Loucy (cell line): ENCODE measurements at regions not wholly inside any gene's neighbourhood (a gene's known extent, or its start where the extent isn't known, plus 50 kb on each side); places are given as distances from the start of the nearest gene placed in this dataset.

Experiments
- H2AFZ ChIP-seq: fragments of 200-600 bp; sonication (generic); 2 replicates; pipeline ENCODE4 v1.6.0; 2016; ENCODE audit warnings: antibody characterized with exemption, mild to moderate bottlenecking, low read length, moderate library complexity
- H3F3A ChIP-seq: fragments of 200-600 bp; 2 replicates; pipeline ENCODE4 v1.6.0; 2016; ENCODE audit warnings: antibody characterized with exemption, low read depth, mild to moderate bottlenecking
- H3K27me3 ChIP-seq: fragments of 200-600 bp; sonication (generic); 2 replicates; pipeline ENCODE4 v1.6.1; 2014; ENCODE audit warnings: low read length, mild to moderate bottlenecking; ENCODE audit not compliant: insufficient read depth, poor library complexity, severe bottlenecking
- H3K36me3 ChIP-seq: fragments of 200-600 bp; sonication (generic); 2 replicates; pipeline ENCODE4 v1.6.1; 2016; ENCODE audit warnings: low read length; ENCODE audit not compliant: insufficient read depth
- H3K4me1 ChIP-seq: fragments of 200-600 bp; sonication (generic); 2 replicates; pipeline ENCODE4 v1.5.1; 2014; ENCODE audit warnings: low read length, mild to moderate bottlenecking; ENCODE audit not compliant: insufficient read depth, poor library complexity, severe bottlenecking
- H3K4me2 ChIP-seq: fragments of 200-600 bp; sonication (generic); 2 replicates; pipeline ENCODE4 v1.6.0; 2014; ENCODE audit warnings: antibody characterized with exemption, low read length, low read depth, mild to moderate bottlenecking; ENCODE audit not compliant: poor library complexity, severe bottlenecking
- H3K4me3 ChIP-seq: fragments of 200-600 bp; sonication (generic); 2 replicates; pipeline ENCODE4 v1.5.1; 2014; ENCODE audit warnings: low read length, mild to moderate bottlenecking, mixed read lengths; ENCODE audit not compliant: poor library complexity, severe bottlenecking
- H3K79me2 ChIP-seq: fragments of 200-600 bp; sonication (generic); 2 replicates; pipeline ENCODE4 v1.6.1; 2014; ENCODE audit warnings: low read length; ENCODE audit not compliant: insufficient read depth
- H3K9ac ChIP-seq: fragments of 200-600 bp; sonication (generic); 2 replicates; pipeline ENCODE4 v1.6.0; 2014; ENCODE audit warnings: mild to moderate bottlenecking, low read depth, low read length, moderate library complexity; ENCODE audit not compliant: poor library complexity, severe bottlenecking
- H3K9me2 ChIP-seq: fragments of 200-600 bp; sonication (generic); replicated peaks from 2 replicates; pipeline ENCODE4 v1.6.1; 2016; ENCODE audit warnings: low read depth, low read length, mixed read lengths
- H3K9me3 ChIP-seq: fragments of 200-600 bp; sonication (generic); 2 replicates; pipeline ENCODE4 v1.6.1; 2014; ENCODE audit warnings: mild to moderate bottlenecking, antibody characterized with exemption, low read length, low read depth; ENCODE audit not compliant: insufficient read depth
- H4K20me1 ChIP-seq: fragments of 200-600 bp; sonication (generic); 2 replicates; pipeline ENCODE4 v1.6.0; 2014; ENCODE audit warnings: antibody characterized with exemption, low read length, mild to moderate bottlenecking; ENCODE audit not compliant: insufficient read depth, poor library complexity, severe bottlenecking
- EZH2phosphoT487 ChIP-seq: fragments of 200-600 bp; IDR thresholded peaks from 2 replicates; pipeline ENCODE4 v1.6.1; 2018; ENCODE audit warnings: antibody characterized with exemption, mild to moderate bottlenecking, moderate library complexity, borderline replicate concordance
- TF ChIP-seq, protein P1 (sequence below): fragments of 200-600 bp; sonication (generic); conservative IDR thresholded peaks from 2 replicates; pipeline ENCODE4 v1.5.1; 2014; ENCODE audit warnings: mild to moderate bottlenecking, antibody characterized with exemption, low read length

DNA sequence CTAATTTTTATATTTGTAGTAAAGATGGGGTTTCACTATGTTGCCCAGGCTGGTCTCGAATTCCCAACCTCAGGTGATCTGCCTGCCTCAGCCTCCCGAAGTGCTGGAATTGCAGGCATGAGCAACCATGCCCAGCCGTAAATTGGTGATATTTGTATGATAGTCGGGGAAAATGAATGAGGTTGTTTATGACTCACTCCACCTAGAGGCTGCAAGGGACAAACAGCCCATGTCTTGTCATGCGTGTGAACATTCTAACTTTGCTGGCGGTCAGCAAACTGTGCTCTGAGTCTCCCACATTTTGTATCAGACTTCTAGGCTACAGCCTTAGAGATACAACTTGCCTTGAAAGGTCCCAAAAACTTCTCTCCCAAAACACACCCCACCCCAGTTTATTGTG is 133.5 kb upstream of the DTNA start:
- Histone ChIP-seq H3K9me3 (no peaks in the 10 kb centered on the region), H3K79me2 (no peaks in the 10 kb centered on the region), H3K27me3 (no peaks in the 10 kb centered on the region), H4K20me1 (no peaks in the 10 kb centered on the region), H2AFZ (no peak overlapping the region), H3K4me3 (no peak overlapping the region), H3K4me1 (no peaks in the 10 kb centered on the region), H3K36me3 (no peaks in the 10 kb centered on the region), H3K9ac (no peak overlapping the region), H3K9me2 (no peaks in the 10 kb centered on the region), H3K4me2 (no peak overlapping the region), H3F3A (no peaks in the 10 kb centered on the region)
- TF ChIP-seq EZH2phosphoT487, result no peak
- TF ChIP-seq, protein P1, sequence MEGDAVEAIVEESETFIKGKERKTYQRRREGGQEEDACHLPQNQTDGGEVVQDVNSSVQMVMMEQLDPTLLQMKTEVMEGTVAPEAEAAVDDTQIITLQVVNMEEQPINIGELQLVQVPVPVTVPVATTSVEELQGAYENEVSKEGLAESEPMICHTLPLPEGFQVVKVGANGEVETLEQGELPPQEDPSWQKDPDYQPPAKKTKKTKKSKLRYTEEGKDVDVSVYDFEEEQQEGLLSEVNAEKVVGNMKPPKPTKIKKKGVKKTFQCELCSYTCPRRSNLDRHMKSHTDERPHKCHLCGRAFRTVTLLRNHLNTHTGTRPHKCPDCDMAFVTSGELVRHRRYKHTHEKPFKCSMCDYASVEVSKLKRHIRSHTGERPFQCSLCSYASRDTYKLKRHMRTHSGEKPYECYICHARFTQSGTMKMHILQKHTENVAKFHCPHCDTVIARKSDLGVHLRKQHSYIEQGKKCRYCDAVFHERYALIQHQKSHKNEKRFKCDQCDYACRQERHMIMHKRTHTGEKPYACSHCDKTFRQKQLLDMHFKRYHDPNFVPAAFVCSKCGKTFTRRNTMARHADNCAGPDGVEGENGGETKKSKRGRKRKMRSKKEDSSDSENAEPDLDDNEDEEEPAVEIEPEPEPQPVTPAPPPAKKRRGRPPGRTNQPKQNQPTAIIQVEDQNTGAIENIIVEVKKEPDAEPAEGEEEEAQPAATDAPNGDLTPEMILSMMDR, result no peak

DNA sequence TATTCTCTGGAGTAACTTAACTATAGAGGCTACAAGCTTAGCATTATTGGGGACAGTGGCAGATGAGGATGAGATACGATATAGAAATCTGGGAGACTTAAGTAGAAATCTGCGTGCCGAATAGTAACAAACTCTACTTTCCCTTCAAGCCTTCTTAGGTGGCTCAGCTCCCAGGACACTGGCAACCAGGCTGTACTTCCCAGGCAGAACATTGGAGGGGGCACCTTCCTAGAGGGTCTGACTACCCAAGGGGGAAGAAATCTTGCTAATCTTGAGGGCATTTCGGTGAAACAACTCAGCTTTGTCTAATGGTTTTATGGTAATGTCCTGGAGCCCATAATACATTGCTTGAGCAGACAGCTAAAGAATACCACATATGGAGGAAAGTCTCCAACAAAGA is 126.2 kb upstream of the DTNA start:
- H3K9me3 ChIP-seq, result no peaks in the 10 kb centered on the region
- no peaks in the 10 kb centered on the region for H3F3A ChIP-seq
- no peaks in the 10 kb centered on the region for H3K36me3 ChIP-seq
- H4K20me1 ChIP-seq, result no peaks in the 10 kb centered on the region
- TF ChIP-seq, protein P1, result no peak
- H3K27me3 ChIP-seq, result no peaks in the 10 kb centered on the region
- H3K4me3 ChIP-seq, result no peak overlapping the region
- no peak overlapping the region for H2AFZ ChIP-seq
- H3K4me2 ChIP-seq, result no peak overlapping the region
- H3K79me2 ChIP-seq, result no peaks in the 10 kb centered on the region
- no peaks in the 10 kb centered on the region for H3K4me1 ChIP-seq
- H3K9ac ChIP-seq, result no peak overlapping the region
- no peaks in the 10 kb centered on the region for H3K9me2 ChIP-seq

DNA sequence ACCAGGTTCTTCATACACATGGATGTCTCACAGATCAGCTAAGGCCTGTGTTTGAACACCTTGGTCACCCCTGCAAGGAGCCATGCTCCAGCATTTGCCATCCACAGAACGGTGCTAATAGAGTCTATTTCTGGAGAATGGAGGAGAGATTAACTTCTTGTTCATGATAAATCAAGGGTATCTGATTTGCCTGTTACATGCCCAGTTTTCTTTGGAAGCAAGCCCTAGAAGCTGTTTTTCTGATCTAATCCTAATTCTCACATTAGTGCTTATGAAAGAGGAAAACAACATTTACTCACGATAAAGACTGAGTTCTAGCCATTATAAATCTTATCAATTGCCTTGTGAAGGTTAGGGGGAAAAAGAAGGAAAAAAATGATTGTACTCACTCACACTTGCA is 119.6 kb upstream of the DTNA start:
- Histone ChIP-seq H3K36me3 (no peaks in the 10 kb centered on the region), H3K4me1 (no peaks in the 10 kb centered on the region), H3K27me3 (no peaks in the 10 kb centered on the region), H3K9me2 (no peaks in the 10 kb centered on the region), H3K9ac (no peak overlapping the region), H4K20me1 (no peaks in the 10 kb centered on the region), H3K79me2 (no peaks in the 10 kb centered on the region), H3F3A (no peaks in the 10 kb centered on the region), H3K4me2 (no peak overlapping the region), H3K9me3 (no peaks in the 10 kb centered on the region), H3K4me3 (no peak overlapping the region), H2AFZ (no peak overlapping the region)
- TF ChIP-seq, protein P1, result no peak
- no peak for TF ChIP-seq EZH2phosphoT487
